GM19452 (cell line): ENCODE measurements at regions not wholly inside any gene's neighbourhood (a gene's known extent, or its start where the extent isn't known, plus 50 kb on each side); places are given as distances from the start of the nearest gene placed in this dataset.

Experiments
- ATAC-seq: cut with Tn5 transposase; IDR thresholded peaks from one replicate; pipeline ENCODE4 v1.9.1; 2021; ENCODE audit not compliant: unreplicated experiment

GRCh38 chr1:216926720-216927510 lies 203.7 kb upstream of the ESRRG start:
- no peak for ATAC-seq

- no peak for ATAC-seq
These were observed 202.9 kb upstream of the ESRRG start for GRCh38 chr1:216925962-216926625.

- no peak for ATAC-seq
These were observed 201.5 kb upstream of the ESRRG start for GRCh38 chr1:216924732-216925131.

- ATAC-seq: no peak
These were observed 200.4 kb upstream of the ESRRG start for GRCh38 chr1:216923601-216924000.

- ATAC-seq: no peak
These were observed 199.2 kb upstream of the ESRRG start for GRCh38 chr1:216922406-216922805.

DNA sequence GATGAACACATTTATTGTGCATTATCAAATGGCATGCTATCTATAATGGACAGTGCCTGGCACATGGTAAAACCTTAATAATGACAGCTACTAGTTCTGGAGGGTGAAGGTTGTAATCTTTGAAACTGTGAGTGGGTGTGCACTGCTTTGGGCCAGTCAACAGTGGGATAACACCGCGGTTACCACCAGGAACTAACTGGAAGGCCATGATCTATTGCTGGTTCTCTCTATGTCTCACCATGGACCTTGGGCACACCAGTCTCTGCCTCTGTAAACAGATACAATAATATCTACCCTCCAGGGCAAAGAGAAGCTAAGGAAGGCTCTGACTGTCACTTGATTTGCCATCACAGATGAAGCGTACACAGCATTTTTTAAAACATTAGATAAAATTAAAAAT lies 198.6 kb upstream of the ESRRG start:
- no peak for ATAC-seq

DNA sequence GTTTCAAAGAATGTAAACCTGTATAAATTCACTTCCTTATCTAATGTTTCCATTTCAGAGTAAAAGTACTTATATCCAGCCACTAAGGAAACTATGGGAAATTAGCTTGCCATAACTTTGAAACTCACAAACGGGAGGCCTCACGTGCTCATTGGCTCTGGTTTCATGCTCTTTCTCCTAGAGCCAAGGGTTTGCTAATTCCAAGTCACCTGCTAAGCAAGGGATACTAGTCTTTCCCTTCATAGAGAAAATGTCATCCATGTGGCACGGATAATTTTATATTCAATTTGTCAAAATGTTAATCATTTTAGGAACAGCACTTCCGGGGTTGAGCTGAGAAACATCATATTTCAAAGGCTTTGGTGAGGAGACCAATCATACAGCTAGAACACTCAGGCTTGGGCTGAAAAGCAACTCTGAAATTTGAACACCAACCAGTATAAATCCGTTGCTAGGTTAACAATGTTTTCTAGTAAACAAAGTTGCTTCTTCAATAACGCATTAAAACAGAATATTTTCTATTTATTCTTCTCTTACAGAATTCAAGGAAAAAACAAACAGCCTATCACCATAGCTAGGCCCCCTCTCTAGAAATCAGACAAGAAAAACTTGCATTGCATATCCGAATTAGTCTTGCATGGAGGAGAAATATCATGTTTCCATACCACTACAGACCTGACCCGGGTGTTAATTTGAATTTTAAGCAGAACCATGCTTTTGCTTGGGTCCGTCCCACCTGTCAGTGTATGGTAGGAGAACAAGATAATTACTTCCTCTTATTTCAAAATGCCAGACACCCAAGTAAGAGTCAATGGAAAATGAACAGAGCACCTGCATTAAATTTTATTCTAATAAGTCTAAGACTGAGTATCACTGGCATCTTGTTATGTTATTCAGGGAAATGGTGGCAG lies 196.1 kb upstream of the ESRRG start:
- ATAC-seq: no peak

- no peak for ATAC-seq
These were observed 193.7 kb upstream of the ESRRG start for GRCh38 chr1:216916890-216917438.

GRCh38 chr1:216914974-216915373 lies 191.7 kb upstream of the ESRRG start:
- ATAC-seq: no peak

GRCh38 chr1:216913976-216914375 lies 190.7 kb upstream of the ESRRG start:
- no peak for ATAC-seq

DNA sequence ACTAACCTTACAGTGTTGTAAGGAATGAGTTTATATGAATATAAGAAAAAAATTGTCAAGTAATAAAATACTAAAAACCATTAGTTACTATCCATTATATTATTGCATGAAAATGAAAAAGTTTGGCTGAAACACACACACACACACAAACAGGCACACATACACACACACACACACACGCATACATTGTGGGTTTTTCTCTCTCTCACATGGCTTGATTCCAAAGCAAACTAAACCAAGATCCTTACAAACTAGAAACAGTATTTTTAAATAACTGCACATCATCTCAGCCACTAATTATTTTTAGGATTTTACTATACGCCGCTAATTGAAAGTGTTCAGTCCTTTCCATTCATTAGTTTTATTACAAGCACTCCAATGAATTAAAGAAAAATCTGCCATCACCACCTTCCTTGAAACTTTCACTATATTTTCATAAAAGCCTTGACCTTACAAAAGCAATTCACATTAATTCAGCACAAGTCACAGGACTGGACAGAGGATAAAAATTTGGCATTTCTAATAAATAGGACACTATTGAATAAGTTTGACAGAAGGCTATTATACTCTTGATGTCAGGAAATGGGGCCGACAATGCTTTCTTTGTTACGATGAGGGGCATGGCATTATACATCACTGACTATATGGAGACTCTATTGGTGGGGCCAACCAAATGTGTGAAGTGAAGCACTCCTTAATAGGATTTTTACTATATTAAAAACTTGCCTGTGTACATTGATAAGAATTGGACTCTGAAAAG lies 187.0 kb upstream of the ESRRG start:
- ATAC-seq: no peak

- no peak for ATAC-seq
These were observed 184.9 kb upstream of the ESRRG start for GRCh38 chr1:216908126-216908525.

- no peak for ATAC-seq
These were observed 183.9 kb upstream of the ESRRG start for GRCh38 chr1:216907100-216907499.

DNA sequence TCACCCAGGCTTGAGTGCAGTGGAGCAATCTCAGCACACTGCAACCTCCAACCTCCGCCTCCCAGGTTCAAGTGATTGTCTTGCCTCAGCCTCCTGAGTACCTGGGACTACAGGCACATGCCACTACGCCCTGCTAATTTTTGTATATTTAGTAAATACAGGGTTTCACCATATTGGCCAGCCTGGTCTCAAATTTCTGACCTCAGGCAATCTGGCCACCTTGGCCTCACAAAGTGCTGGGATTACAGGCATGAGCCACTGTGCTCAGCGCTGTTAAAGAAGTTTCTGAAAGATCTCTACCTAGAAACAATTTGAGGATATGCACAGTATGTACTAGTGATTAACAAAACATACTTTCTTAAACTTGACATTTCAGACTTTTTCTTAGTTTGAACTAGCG lies 182.6 kb upstream of the ESRRG start:
- no peak for ATAC-seq

GRCh38 chr1:216905137-216905536 lies 181.9 kb upstream of the ESRRG start:
- no peak for ATAC-seq

DNA sequence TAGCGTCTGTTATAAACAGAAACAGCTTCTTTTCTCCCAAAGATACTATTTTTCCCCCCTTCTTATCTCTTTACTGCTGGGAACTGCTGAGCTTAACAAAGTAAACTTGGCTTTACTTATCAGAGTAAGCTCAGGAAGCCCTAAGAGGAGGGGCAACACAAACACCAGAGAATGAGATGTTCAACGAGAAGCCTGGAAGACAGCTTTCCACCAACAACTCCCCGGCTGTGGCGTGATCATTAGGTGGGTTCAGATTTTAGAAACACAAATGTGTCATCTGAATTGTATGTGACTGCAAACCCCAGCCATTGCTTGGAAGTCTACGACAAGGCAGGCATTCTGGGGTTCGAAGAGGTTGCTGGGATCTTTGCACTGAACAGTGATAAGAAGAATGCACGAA lies 181.2 kb upstream of the ESRRG start:
- no peak for ATAC-seq

DNA sequence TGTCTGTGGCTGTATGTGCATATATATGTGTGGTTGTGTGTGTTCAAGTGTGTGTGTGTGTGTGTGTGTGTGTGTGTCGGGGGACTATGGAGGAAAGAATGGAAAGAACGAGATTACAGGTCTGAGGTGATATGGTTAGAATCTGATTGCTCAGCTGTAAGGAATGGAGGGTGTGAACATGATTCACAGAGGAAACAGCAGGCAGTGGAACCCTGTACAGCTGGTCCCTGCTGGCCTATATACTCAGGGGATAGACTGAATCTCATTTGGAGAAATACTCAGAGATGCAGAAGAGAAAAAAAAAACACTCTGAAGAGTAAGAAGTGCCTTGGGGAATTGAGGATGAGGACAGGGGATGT lies 180.1 kb upstream of the ESRRG start:
- ATAC-seq: no peak

GRCh38 chr1:216902669-216903381 lies 179.6 kb upstream of the ESRRG start:
- no peak for ATAC-seq

- no peak for ATAC-seq
These were observed 176.9 kb upstream of the ESRRG start for GRCh38 chr1:216900116-216900620.

DNA sequence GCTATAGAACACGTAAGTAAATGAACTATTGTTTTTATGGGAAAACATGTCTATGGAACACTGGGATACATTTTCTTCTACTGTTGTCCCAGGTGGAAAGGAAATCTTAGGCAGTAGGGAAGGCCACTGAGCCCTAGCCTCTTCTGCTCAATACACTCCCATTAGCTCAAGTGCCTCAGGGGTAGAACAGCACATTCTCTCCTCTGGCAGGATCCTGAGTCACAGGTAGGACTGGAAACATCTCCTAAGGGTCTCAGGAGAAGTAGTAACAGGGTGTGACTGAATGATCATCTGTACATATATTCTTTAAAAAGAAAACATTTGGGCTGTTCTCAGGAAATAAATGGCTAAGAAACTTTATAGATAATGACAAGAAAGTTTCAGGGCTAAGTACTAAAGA lies 175.6 kb upstream of the ESRRG start:
- no peak for ATAC-seq
